Mesendoderm (in vitro differentiated cells): ENCODE measurements at regions not wholly inside any gene's neighbourhood (a gene's known extent, or its start where the extent isn't known, plus 50 kb on each side); places are given as distances from the start of the nearest gene placed in this dataset.

ENCODE experiments used
- DNase-seq: peaks from one replicate; pipeline ENCODE4 v3.0.0; 2013
- H2AK5ac ChIP-seq: 2 replicates; pipeline ENCODE4 v1.6.1; 2013; ENCODE audit warnings: low read length, inconsistent platforms
- H2BK120ac ChIP-seq: 2 replicates; pipeline ENCODE4 v1.6.1; 2013; ENCODE audit warnings: low read depth, mild to moderate bottlenecking, low read length, moderate library complexity, mixed read lengths
- H2BK15ac ChIP-seq: replicated peaks from 2 replicates; pipeline ENCODE4 v1.6.1; 2013; ENCODE audit warnings: low read depth, mild to moderate bottlenecking, moderate library complexity
- H2BK5ac ChIP-seq: 2 replicates; pipeline ENCODE4 v1.6.1; 2013; ENCODE audit warnings: low read length, inconsistent platforms
- H3K18ac ChIP-seq: 2 replicates; pipeline ENCODE4 v1.6.1; 2013; ENCODE audit warnings: mild to moderate bottlenecking, low read length, mixed read lengths
- H3K23ac ChIP-seq: one replicate; pipeline ENCODE4 v1.6.1; 2013; ENCODE audit warnings: low read length
- H3K27ac ChIP-seq: 2 replicates; pipeline ENCODE4 v1.5.1; 2013; ENCODE audit warnings: low read depth, mild to moderate bottlenecking, inconsistent platforms, low read length, moderate library complexity
- H3K27me3 ChIP-seq: 2 replicates; pipeline ENCODE4 v1.6.1; 2013; ENCODE audit warnings: low read length, control low read depth, mild to moderate bottlenecking, inconsistent platforms; ENCODE audit not compliant: insufficient read depth, poor library complexity
- H3K36me3 ChIP-seq: 2 replicates; pipeline ENCODE4 v1.6.1; 2013; ENCODE audit warnings: low read length, inconsistent platforms; ENCODE audit not compliant: control insufficient read depth, insufficient read depth
- H3K4ac ChIP-seq: one replicate; pipeline ENCODE4 v1.6.1; 2013; ENCODE audit warnings: low read depth, mild to moderate bottlenecking, low read length, moderate library complexity
- H3K4me1 ChIP-seq: 2 replicates; pipeline ENCODE4 v1.6.1; 2013; ENCODE audit warnings: low read depth, low read length, inconsistent platforms; ENCODE audit not compliant: control insufficient read depth
- H3K4me2 ChIP-seq: 2 replicates; pipeline ENCODE4 v1.6.1; 2013; ENCODE audit warnings: low read length
- H3K4me3 ChIP-seq: 2 replicates; pipeline ENCODE4 v1.5.1; 2013; ENCODE audit warnings: mild to moderate bottlenecking, low read length
- H3K56ac ChIP-seq: one replicate; pipeline ENCODE4 v1.6.1; 2013; ENCODE audit warnings: low read length
- H3K79me1 ChIP-seq: 2 replicates; pipeline ENCODE4 v1.6.1; 2013; ENCODE audit warnings: low read length, inconsistent platforms
- H3K79me2 ChIP-seq: 2 replicates; pipeline ENCODE4 v1.6.1; 2013; ENCODE audit warnings: mild to moderate bottlenecking, low read length; ENCODE audit not compliant: control insufficient read depth, insufficient read depth
- H3K9ac ChIP-seq: 2 replicates; pipeline ENCODE4 v1.6.1; 2013; ENCODE audit warnings: low read length, inconsistent platforms
- H4K5ac ChIP-seq: one replicate; pipeline ENCODE4 v1.6.1; 2013; ENCODE audit warnings: low read length
- H4K8ac ChIP-seq: one replicate; pipeline ENCODE4 v1.6.1; 2013; ENCODE audit warnings: low read depth, mild to moderate bottlenecking, control low read depth, low read length, moderate library complexity
- WGBS: extraction: QIAGEN DNeasy Blood & Tissue Kit; methylation state at CpG from one replicate; pipeline ENCODE4 v1.1.7; 2013; ENCODE audit warnings: low lambda C conversion rate, missing lambda C conversion rate; ENCODE audit not compliant: insufficient coverage; ENCODE audit errors: extremely low coverage; 5-methylcytosine and 5-hydroxymethylcytosine counted together

- H4K5ac ChIP-seq = no peak overlapping the region
- H3K27ac ChIP-seq = no peak overlapping the region
- no peak overlapping the region for H3K9ac ChIP-seq
- no peak overlapping the region for H2BK5ac ChIP-seq
- no peak overlapping the region for H4K8ac ChIP-seq
- H3K4me1 ChIP-seq = peaks cover 2% of the 10 kb centered on the region
- no peak overlapping the region for H2BK15ac ChIP-seq
- H2AK5ac ChIP-seq = no peak overlapping the region
- no peaks in the 10 kb centered on the region for H3K79me2 ChIP-seq
- no peak for DNase-seq
- no peak overlapping the region for H3K18ac ChIP-seq
- no peak overlapping the region for H2BK120ac ChIP-seq
- H3K36me3 ChIP-seq = no peaks in the 10 kb centered on the region
- H3K79me1 ChIP-seq = no peaks in the 10 kb centered on the region
- no peaks in the 10 kb centered on the region for H3K27me3 ChIP-seq
- no CpG with 5 or more reads among the region's 5 CpGs for WGBS
- H3K4me3 ChIP-seq = no peak overlapping the region
- no peak overlapping the region for H3K56ac ChIP-seq
- no peak overlapping the region for H3K4ac ChIP-seq
- H3K23ac ChIP-seq = no peak overlapping the region
- H3K4me2 ChIP-seq = no peak overlapping the region
Observed at GRCh38 chr12:89103831-89104230, 248.5 kb downstream of the DUSP6 start.

- no peak for DNase-seq
- no peak overlapping the region for H3K27ac ChIP-seq
Observed at GRCh38 chr12:89101440-89101839, 250.9 kb downstream of the DUSP6 start.

GRCh38 chr12:89098441-89099112, 253.7 kb downstream of the DUSP6 start:
- Histone ChIP-seq H3K79me2 (no peaks in the 10 kb centered on the region), H3K79me1 (no peaks in the 10 kb centered on the region), H3K4me1 (peaks cover 5% of the 10 kb centered on the region), H3K23ac (no peak overlapping the region), H3K9ac (peak overlapping the region; percentile 19), H2BK5ac (peak overlapping the region; percentile 20), H2BK15ac (no peak overlapping the region), H4K5ac (no peak overlapping the region), H4K8ac (no peak overlapping the region), H3K4me3 (no peak overlapping the region), H3K18ac (peak overlapping the region; percentile 1), H2AK5ac (no peak overlapping the region), H3K27me3 (no peaks in the 10 kb centered on the region), H3K4ac (no peak overlapping the region), H3K27ac (no peak overlapping the region), H3K36me3 (no peaks in the 10 kb centered on the region), H2BK120ac (no peak overlapping the region), H3K4me2 (peak overlapping the region; percentile 13), H3K56ac (peak overlapping the region; percentile 68)
- peak; percentile 88 for DNase-seq
- WGBS = no CpG with 5 or more reads among the region's 13 CpGs

More at GRCh38 chr12:89101440-89101839, 250.9 kb downstream of the DUSP6 start:
- H4K8ac ChIP-seq = no peak overlapping the region
- H3K9ac ChIP-seq = no peak overlapping the region
- H3K79me2 ChIP-seq = no peaks in the 10 kb centered on the region
- H2BK5ac ChIP-seq = no peak overlapping the region
- H2BK15ac ChIP-seq = no peak overlapping the region
- H3K27me3 ChIP-seq = no peaks in the 10 kb centered on the region
- no peaks in the 10 kb centered on the region for H3K79me1 ChIP-seq
- no peaks in the 10 kb centered on the region for H3K36me3 ChIP-seq
- no peak overlapping the region for H2BK120ac ChIP-seq
- H3K4me2 ChIP-seq = no peak overlapping the region
- H3K4ac ChIP-seq = peak overlapping the region; percentile 24
- H3K18ac ChIP-seq = peak overlapping the region; percentile 64
- H4K5ac ChIP-seq = no peak overlapping the region
- H3K56ac ChIP-seq = no peak overlapping the region
- WGBS = no CpG with 5 or more reads among the region's 4 CpGs
- H3K23ac ChIP-seq = no peak overlapping the region
- peaks cover 5% of the 10 kb centered on the region for H3K4me1 ChIP-seq
- no peak overlapping the region for H3K4me3 ChIP-seq
- H2AK5ac ChIP-seq = no peak overlapping the region

- Histone ChIP-seq H3K9ac (no peak overlapping the region), H3K23ac (no peak overlapping the region), H3K4me3 (no peak overlapping the region), H3K27ac (no peak overlapping the region), H3K27me3 (no peaks in the 10 kb centered on the region), H4K8ac (no peak overlapping the region), H3K79me1 (no peaks in the 10 kb centered on the region), H3K4ac (no peak overlapping the region), H3K36me3 (no peaks in the 10 kb centered on the region), H3K56ac (no peak overlapping the region), H2AK5ac (no peak overlapping the region), H3K4me1 (peaks cover 4% of the 10 kb centered on the region), H4K5ac (no peak overlapping the region), H3K18ac (no peak overlapping the region), H2BK5ac (no peak overlapping the region), H3K4me2 (no peak overlapping the region), H3K79me2 (no peaks in the 10 kb centered on the region), H2BK15ac (no peak overlapping the region), H2BK120ac (no peak overlapping the region)
- WGBS = no CpG with 5 or more reads among the region's 2 CpGs
- DNase-seq = no peak
Observed at GRCh38 chr12:89092297-89092696, 260.0 kb downstream of the DUSP6 start.

- Histone ChIP-seq H2BK120ac (no peak overlapping the region), H3K27ac (no peak overlapping the region), H3K4me2 (no peak overlapping the region), H3K36me3 (no peaks in the 10 kb centered on the region), H3K79me1 (no peaks in the 10 kb centered on the region), H3K23ac (no peak overlapping the region), H3K9ac (no peak overlapping the region), H3K4me1 (peaks cover 7% of the 10 kb centered on the region), H4K5ac (no peak overlapping the region), H3K18ac (no peak overlapping the region), H3K27me3 (no peaks in the 10 kb centered on the region), H3K4ac (no peak overlapping the region), H3K56ac (no peak overlapping the region), H2AK5ac (no peak overlapping the region), H2BK15ac (no peak overlapping the region), H3K4me3 (no peak overlapping the region), H3K79me2 (no peaks in the 10 kb centered on the region), H2BK5ac (no peak overlapping the region), H4K8ac (no peak overlapping the region)
- no CpG with 5 or more reads among the region's 1 CpG for WGBS
- DNase-seq = no peak
Observed at GRCh38 chr12:89091293-89091841, 260.9 kb downstream of the DUSP6 start.

GRCh38 chr12:89089264-89089663, 263.0 kb downstream of the DUSP6 start:
- Histone ChIP-seq H3K4me1 (peaks cover 11% of the 10 kb centered on the region), H3K18ac (no peak overlapping the region), H3K4me2 (no peak overlapping the region), H2BK120ac (no peak overlapping the region), H3K79me1 (no peaks in the 10 kb centered on the region), H3K36me3 (no peaks in the 10 kb centered on the region), H4K5ac (no peak overlapping the region), H3K9ac (no peak overlapping the region), H2BK15ac (no peak overlapping the region), H3K4me3 (no peak overlapping the region), H3K27ac (no peak overlapping the region), H3K79me2 (no peaks in the 10 kb centered on the region), H3K56ac (no peak overlapping the region), H3K23ac (no peak overlapping the region), H2AK5ac (no peak overlapping the region), H4K8ac (no peak overlapping the region), H2BK5ac (peak overlapping the region; percentile 31), H3K27me3 (no peaks in the 10 kb centered on the region), H3K4ac (no peak overlapping the region)
- no CpG with 5 or more reads among the region's 2 CpGs for WGBS
- DNase-seq = no peak
